HG02973 (cell line): ENCODE measurements at regions not wholly inside any gene's neighbourhood (a gene's known extent, or its start where the extent isn't known, plus 50 kb on each side); places are given as distances from the start of the nearest gene placed in this dataset.

ENCODE experiments used
- ATAC-seq: cut with Tn5 transposase; IDR thresholded peaks from one replicate; pipeline ENCODE4 v1.9.1; 2021; ENCODE audit warnings: moderate library complexity; ENCODE audit not compliant: unreplicated experiment

GRCh38 chr5:2303431-2304100 is 420.8 kb upstream of the IRX4 start:
- no peak for ATAC-seq

- ATAC-seq = no peak
These were observed 419.4 kb upstream of the IRX4 start for GRCh38 chr5:2302169-2302568.

GRCh38 chr5:2300861-2301574 is 418.3 kb upstream of the IRX4 start:
- no peak for ATAC-seq

GRCh38 chr5:2300421-2300820 is 417.7 kb upstream of the IRX4 start:
- ATAC-seq = no peak

- ATAC-seq = no peak
These were observed 416.9 kb upstream of the IRX4 start for GRCh38 chr5:2299388-2300220.

- no peak for ATAC-seq
These were observed 416.1 kb upstream of the IRX4 start for GRCh38 chr5:2298781-2299180.

- no peak for ATAC-seq
These were observed 415.3 kb upstream of the IRX4 start for GRCh38 chr5:2297991-2298390.

GRCh38 chr5:2295476-2295875 is 412.8 kb upstream of the IRX4 start:
- ATAC-seq = no peak

GRCh38 chr5:2293906-2294305 is 411.2 kb upstream of the IRX4 start:
- no peak for ATAC-seq

GRCh38 chr5:2291146-2291840 is 408.6 kb upstream of the IRX4 start:
- ATAC-seq = no peak

GRCh38 chr5:2289380-2289779 is 406.7 kb upstream of the IRX4 start:
- ATAC-seq = no peak

GRCh38 chr5:2288968-2289367 is 406.2 kb upstream of the IRX4 start:
- no peak for ATAC-seq

- ATAC-seq = no peak
These were observed 405.7 kb upstream of the IRX4 start for GRCh38 chr5:2288466-2288865.

GRCh38 chr5:2286250-2286649 is 403.5 kb upstream of the IRX4 start:
- ATAC-seq = no peak

GRCh38 chr5:2284678-2285077 is 402.0 kb upstream of the IRX4 start:
- ATAC-seq = no peak

- ATAC-seq = no peak
These were observed 400.8 kb upstream of the IRX4 start for GRCh38 chr5:2283481-2284045.

GRCh38 chr5:2282893-2283292 is 400.2 kb upstream of the IRX4 start:
- no peak for ATAC-seq

GRCh38 chr5:2282034-2282690 is 399.4 kb upstream of the IRX4 start:
- ATAC-seq = no peak

- no peak for ATAC-seq
These were observed 398.7 kb upstream of the IRX4 start for GRCh38 chr5:2281446-2281845.

GRCh38 chr5:2280318-2280717 is 397.6 kb upstream of the IRX4 start:
- no peak for ATAC-seq
